A673 (cell line): ENCODE measurements at regions not wholly inside any gene's neighbourhood (a gene's known extent, or its start where the extent isn't known, plus 50 kb on each side); places are given as distances from the start of the nearest gene placed in this dataset.

Experiments
- CTCF ChIP-seq: fragments of 300-800, 200-600 bp; sonication (generic); conservative IDR thresholded peaks from 2 replicates; pipeline ENCODE4 v1.5.1; 2017; ENCODE audit warnings: low read depth, mild to moderate bottlenecking, antibody characterized with exemption, low read length, moderate library complexity, mixed read lengths
- EZH2 ChIP-seq: fragments of 200-600 bp; sonication (generic); IDR thresholded peaks from 2 replicates; pipeline ENCODE4 v1.6.1; 2017; ENCODE audit warnings: borderline replicate concordance, low read depth, mild to moderate bottlenecking, mixed read lengths, antibody characterized with exemption, low read length; ENCODE audit not compliant: poor library complexity, severe bottlenecking

DNA sequence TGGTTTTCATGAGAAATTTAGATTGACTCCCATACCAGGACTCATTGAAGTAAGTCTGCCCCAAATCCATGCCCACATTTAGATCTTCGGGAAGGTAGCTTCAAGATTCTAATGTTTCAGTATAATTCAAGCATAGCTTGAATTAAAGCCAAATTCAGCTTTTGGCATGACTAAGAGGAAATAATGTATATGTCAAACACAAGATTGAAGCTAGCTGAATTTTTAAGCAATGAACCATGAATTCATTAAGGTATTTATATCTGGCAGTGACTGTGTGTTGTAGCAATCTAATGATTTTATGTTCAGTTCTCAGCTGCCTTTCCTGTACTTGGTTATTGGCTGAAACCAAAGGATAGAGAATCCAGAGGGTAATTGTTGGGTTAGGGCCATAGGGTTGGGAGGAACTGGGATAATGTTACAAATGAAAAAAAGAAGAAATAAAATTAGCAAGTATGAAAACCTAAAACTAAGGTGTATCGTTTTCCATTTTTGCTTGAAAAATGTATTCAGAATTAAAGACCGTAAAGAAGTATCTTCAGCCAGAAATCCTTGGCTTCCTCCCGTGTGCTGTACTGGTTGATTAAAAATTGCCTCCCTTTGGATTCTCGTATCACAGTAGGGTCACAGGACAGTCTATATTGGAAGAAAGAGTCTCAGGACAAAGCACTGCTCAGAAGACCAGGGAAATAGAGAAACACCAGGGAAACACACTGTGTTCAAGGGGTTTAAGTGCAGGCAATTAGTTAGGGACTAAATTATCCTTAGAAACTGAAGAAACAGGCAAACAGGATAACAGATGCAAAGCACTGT, 119.0 kb upstream of the FN1 start:
- TF ChIP-seq CTCF = no peak
- no peak for TF ChIP-seq EZH2
